Loucy (cell line): ENCODE measurements at regions not wholly inside any gene's neighbourhood (a gene's known extent, or its start where the extent isn't known, plus 50 kb on each side); places are given as distances from the start of the nearest gene placed in this dataset.

ENCODE experiments used
- H2AFZ ChIP-seq: fragments of 200-600 bp; sonication (generic); 2 replicates; pipeline ENCODE4 v1.6.0; 2016; ENCODE audit warnings: antibody characterized with exemption, mild to moderate bottlenecking, low read length, moderate library complexity
- H3F3A ChIP-seq: fragments of 200-600 bp; 2 replicates; pipeline ENCODE4 v1.6.0; 2016; ENCODE audit warnings: antibody characterized with exemption, low read depth, mild to moderate bottlenecking
- H3K27me3 ChIP-seq: fragments of 200-600 bp; sonication (generic); 2 replicates; pipeline ENCODE4 v1.6.1; 2014; ENCODE audit warnings: low read length, mild to moderate bottlenecking; ENCODE audit not compliant: insufficient read depth, poor library complexity, severe bottlenecking
- H3K36me3 ChIP-seq: fragments of 200-600 bp; sonication (generic); 2 replicates; pipeline ENCODE4 v1.6.1; 2016; ENCODE audit warnings: low read length; ENCODE audit not compliant: insufficient read depth
- H3K4me1 ChIP-seq: fragments of 200-600 bp; sonication (generic); 2 replicates; pipeline ENCODE4 v1.5.1; 2014; ENCODE audit warnings: low read length, mild to moderate bottlenecking; ENCODE audit not compliant: insufficient read depth, poor library complexity, severe bottlenecking
- H3K4me2 ChIP-seq: fragments of 200-600 bp; sonication (generic); 2 replicates; pipeline ENCODE4 v1.6.0; 2014; ENCODE audit warnings: antibody characterized with exemption, low read length, low read depth, mild to moderate bottlenecking; ENCODE audit not compliant: poor library complexity, severe bottlenecking
- H3K4me3 ChIP-seq: fragments of 200-600 bp; sonication (generic); 2 replicates; pipeline ENCODE4 v1.5.1; 2014; ENCODE audit warnings: low read length, mild to moderate bottlenecking, mixed read lengths; ENCODE audit not compliant: poor library complexity, severe bottlenecking
- H3K79me2 ChIP-seq: fragments of 200-600 bp; sonication (generic); 2 replicates; pipeline ENCODE4 v1.6.1; 2014; ENCODE audit warnings: low read length; ENCODE audit not compliant: insufficient read depth
- H3K9ac ChIP-seq: fragments of 200-600 bp; sonication (generic); 2 replicates; pipeline ENCODE4 v1.6.0; 2014; ENCODE audit warnings: mild to moderate bottlenecking, low read depth, low read length, moderate library complexity; ENCODE audit not compliant: poor library complexity, severe bottlenecking
- H3K9me2 ChIP-seq: fragments of 200-600 bp; sonication (generic); replicated peaks from 2 replicates; pipeline ENCODE4 v1.6.1; 2016; ENCODE audit warnings: low read depth, low read length, mixed read lengths
- H3K9me3 ChIP-seq: fragments of 200-600 bp; sonication (generic); 2 replicates; pipeline ENCODE4 v1.6.1; 2014; ENCODE audit warnings: mild to moderate bottlenecking, antibody characterized with exemption, low read length, low read depth; ENCODE audit not compliant: insufficient read depth
- H4K20me1 ChIP-seq: fragments of 200-600 bp; sonication (generic); 2 replicates; pipeline ENCODE4 v1.6.0; 2014; ENCODE audit warnings: antibody characterized with exemption, low read length, mild to moderate bottlenecking; ENCODE audit not compliant: insufficient read depth, poor library complexity, severe bottlenecking
- EZH2phosphoT487 ChIP-seq: fragments of 200-600 bp; IDR thresholded peaks from 2 replicates; pipeline ENCODE4 v1.6.1; 2018; ENCODE audit warnings: antibody characterized with exemption, mild to moderate bottlenecking, moderate library complexity, borderline replicate concordance
- TF ChIP-seq, protein P1 (sequence below): fragments of 200-600 bp; sonication (generic); conservative IDR thresholded peaks from 2 replicates; pipeline ENCODE4 v1.5.1; 2014; ENCODE audit warnings: mild to moderate bottlenecking, antibody characterized with exemption, low read length

DNA sequence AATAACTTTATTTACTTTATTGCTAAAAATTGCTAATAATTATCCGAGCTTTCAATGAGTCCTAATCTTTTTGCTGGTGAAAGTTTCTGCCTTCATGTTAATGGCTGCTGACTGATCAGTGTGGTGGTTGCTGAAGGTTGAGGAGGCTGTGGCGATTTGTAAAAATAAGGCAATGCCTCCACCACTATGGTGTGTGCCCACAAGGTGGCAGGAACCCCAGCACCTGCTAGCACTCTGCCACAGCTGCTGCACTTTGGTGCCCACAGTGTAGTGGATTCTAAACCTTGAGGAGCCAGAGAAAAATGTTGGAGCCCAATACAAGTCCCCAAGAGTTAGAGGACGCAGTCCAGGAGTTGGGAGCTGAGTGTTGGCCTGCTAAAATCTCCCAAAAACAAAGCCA, 1237.1 kb downstream of the PCDH19 start:
- Histone ChIP-seq H2AFZ (no peak overlapping the region), H3K4me2 (no peak overlapping the region), H3K9me2 (no peaks in the 10 kb centered on the region), H3K9ac (no peak overlapping the region), H3F3A (no peaks in the 10 kb centered on the region), H3K4me3 (no peak overlapping the region), H3K79me2 (no peaks in the 10 kb centered on the region), H3K36me3 (no peaks in the 10 kb centered on the region), H3K27me3 (no peaks in the 10 kb centered on the region), H3K9me3 (no peaks in the 10 kb centered on the region), H3K4me1 (no peaks in the 10 kb centered on the region), H4K20me1 (no peaks in the 10 kb centered on the region)
- no peak for TF ChIP-seq EZH2phosphoT487
- TF ChIP-seq, protein P1, sequence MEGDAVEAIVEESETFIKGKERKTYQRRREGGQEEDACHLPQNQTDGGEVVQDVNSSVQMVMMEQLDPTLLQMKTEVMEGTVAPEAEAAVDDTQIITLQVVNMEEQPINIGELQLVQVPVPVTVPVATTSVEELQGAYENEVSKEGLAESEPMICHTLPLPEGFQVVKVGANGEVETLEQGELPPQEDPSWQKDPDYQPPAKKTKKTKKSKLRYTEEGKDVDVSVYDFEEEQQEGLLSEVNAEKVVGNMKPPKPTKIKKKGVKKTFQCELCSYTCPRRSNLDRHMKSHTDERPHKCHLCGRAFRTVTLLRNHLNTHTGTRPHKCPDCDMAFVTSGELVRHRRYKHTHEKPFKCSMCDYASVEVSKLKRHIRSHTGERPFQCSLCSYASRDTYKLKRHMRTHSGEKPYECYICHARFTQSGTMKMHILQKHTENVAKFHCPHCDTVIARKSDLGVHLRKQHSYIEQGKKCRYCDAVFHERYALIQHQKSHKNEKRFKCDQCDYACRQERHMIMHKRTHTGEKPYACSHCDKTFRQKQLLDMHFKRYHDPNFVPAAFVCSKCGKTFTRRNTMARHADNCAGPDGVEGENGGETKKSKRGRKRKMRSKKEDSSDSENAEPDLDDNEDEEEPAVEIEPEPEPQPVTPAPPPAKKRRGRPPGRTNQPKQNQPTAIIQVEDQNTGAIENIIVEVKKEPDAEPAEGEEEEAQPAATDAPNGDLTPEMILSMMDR, result no peak

DNA sequence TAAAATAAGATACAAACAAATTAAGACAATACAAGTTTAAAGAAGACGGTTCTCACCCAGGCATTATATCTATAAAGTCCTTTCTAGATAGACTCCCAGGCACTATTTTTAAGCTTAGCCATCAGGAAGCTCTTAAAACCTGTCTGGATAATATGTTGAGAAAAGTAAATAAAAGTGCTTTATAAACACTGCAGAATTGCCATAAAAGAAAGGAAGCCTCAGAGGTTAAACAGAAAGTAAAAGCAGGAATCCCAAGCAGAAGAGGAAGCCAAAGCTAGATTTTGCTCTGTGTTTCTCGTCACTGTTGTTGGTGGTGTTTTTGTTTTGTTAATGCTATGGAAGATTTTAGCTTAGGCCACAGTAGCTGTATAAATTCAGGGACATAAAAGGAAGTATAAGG, 1267.3 kb downstream of the PCDH19 start:
- no peak overlapping the region for H3K4me3 ChIP-seq
- no peaks in the 10 kb centered on the region for H3F3A ChIP-seq
- no peaks in the 10 kb centered on the region for H3K79me2 ChIP-seq
- H4K20me1 ChIP-seq, result no peaks in the 10 kb centered on the region
- H2AFZ ChIP-seq, result no peak overlapping the region
- H3K4me1 ChIP-seq, result no peaks in the 10 kb centered on the region
- H3K9me2 ChIP-seq, result no peaks in the 10 kb centered on the region
- H3K36me3 ChIP-seq, result no peaks in the 10 kb centered on the region
- no peaks in the 10 kb centered on the region for H3K27me3 ChIP-seq
- no peak overlapping the region for H3K9ac ChIP-seq
- H3K9me3 ChIP-seq, result no peaks in the 10 kb centered on the region
- TF ChIP-seq, protein P1, result no peak
- no peak for TF ChIP-seq EZH2phosphoT487
- H3K4me2 ChIP-seq, result no peak overlapping the region

DNA sequence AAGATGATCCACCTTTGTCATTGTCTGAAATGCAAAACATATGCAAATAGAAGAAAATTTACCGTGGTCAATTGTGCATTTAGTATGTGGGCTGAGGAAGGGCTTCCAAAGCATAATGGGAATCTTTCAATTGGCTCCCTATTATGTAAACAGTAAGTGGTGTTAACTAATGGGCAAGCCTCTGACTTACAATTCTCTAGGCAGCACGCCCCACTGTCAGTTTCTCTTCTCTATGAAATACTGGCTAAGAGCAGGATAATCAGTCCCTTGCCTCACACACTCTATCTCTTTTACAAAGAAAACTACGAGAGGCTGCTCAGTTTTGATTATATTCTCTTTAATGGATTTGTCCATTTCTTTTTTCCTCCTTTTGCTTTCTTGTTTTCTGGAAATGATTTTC, 1272.6 kb downstream of the PCDH19 start:
- H3K4me1 ChIP-seq, result no peaks in the 10 kb centered on the region
- no peaks in the 10 kb centered on the region for H3K27me3 ChIP-seq
- H2AFZ ChIP-seq, result no peak overlapping the region
- no peak overlapping the region for H3K4me2 ChIP-seq
- no peak overlapping the region for H3K4me3 ChIP-seq
- H3K9ac ChIP-seq, result no peak overlapping the region
- H3K79me2 ChIP-seq, result no peaks in the 10 kb centered on the region
- H3K36me3 ChIP-seq, result no peaks in the 10 kb centered on the region
- H4K20me1 ChIP-seq, result no peaks in the 10 kb centered on the region
- no peaks in the 10 kb centered on the region for H3K9me2 ChIP-seq
- H3F3A ChIP-seq, result no peaks in the 10 kb centered on the region
- no peaks in the 10 kb centered on the region for H3K9me3 ChIP-seq
- TF ChIP-seq, protein P1, result no peak
- TF ChIP-seq EZH2phosphoT487, result no peak
